PC-3 (cell line): ENCODE measurements at regions not wholly inside any gene's neighbourhood (a gene's known extent, or its start where the extent isn't known, plus 50 kb on each side); places are given as distances from the start of the nearest gene placed in this dataset.

Source experiments
- CTCF ChIP-seq: fragments of 300-600 bp; sonication (generic); conservative IDR thresholded peaks from 2 replicates; pipeline ENCODE4 v1.5.1; 2017; ENCODE audit warnings: antibody characterized with exemption, low read depth, mild to moderate bottlenecking, low read length
- EZH2phosphoT487 ChIP-seq: fragments of 300-600 bp; sonication (generic); IDR thresholded peaks from 2 replicates; pipeline ENCODE4 v1.6.1; 2018; ENCODE audit warnings: mild to moderate bottlenecking, antibody characterized with exemption, low read length, borderline replicate concordance

GRCh38 chr2:234366891-234367290 is 130.0 kb downstream of the ARL4C start:
- TF ChIP-seq CTCF = no peak
- no peak for TF ChIP-seq EZH2phosphoT487
